Activated CD8-positive, alpha-beta T cell treated with anti-CD3 and anti-CD28 coated beads for 36 hours (primary cell): ENCODE measurements at regions not wholly inside any gene's neighbourhood (a gene's known extent, or its start where the extent isn't known, plus 50 kb on each side); places are given as distances from the start of the nearest gene placed in this dataset.
A peak's percentile ranks its signal among the peaks of the same experiment; 100 is the strongest.

Experiments used
- ATAC-seq: fragments of 200-7000 bp; cut with Tn5 transposase; one replicate; pipeline ENCODE4 v1.10.0; 2021; ENCODE audit warnings: mild to moderate bottlenecking, moderate library complexity
- CTCF ChIA-PET: fragments of 350-600 bp; sonication (Branson Sonifier 250); formaldehyde crosslinking; loops from one replicate; lab custom pipeline; 2021; ENCODE audit warnings: antibody characterized with exemption; lab: Charles Lee
- POLR2A ChIA-PET: fragments of 350-600 bp; sonication (Branson Sonifier 250); formaldehyde crosslinking; loops from one replicate; lab custom pipeline; 2021; ENCODE audit warnings: antibody characterized with exemption; lab: Charles Lee
- DNase-seq: peaks from one replicate; pipeline ENCODE4 v3.0.0-alpha.2; 2020
- H3K27ac Mint-ChIP-seq: one replicate; pipeline ENCODE4 v1.8.0; 2021; ENCODE audit warnings: mild to moderate bottlenecking, mixed read lengths
- H3K27me3 Mint-ChIP-seq: one replicate; pipeline ENCODE4 v1.8.0; 2021; ENCODE audit warnings: mixed read lengths
- H3K36me3 Mint-ChIP-seq: one replicate; pipeline ENCODE4 v1.8.0; 2021; ENCODE audit warnings: low read depth, mixed read lengths
- H3K4me1 Mint-ChIP-seq: one replicate; pipeline ENCODE4 v1.8.0; 2021; ENCODE audit warnings: low read depth, mixed read lengths
- H3K4me3 Mint-ChIP-seq: one replicate; pipeline ENCODE4 v1.8.0; 2021; ENCODE audit warnings: mild to moderate bottlenecking, moderate library complexity, mixed read lengths
- H3K9me3 Mint-ChIP-seq: one replicate; pipeline ENCODE4 v1.8.0; 2021; ENCODE audit warnings: mixed read lengths
- intact Hi-C: fragments of 100-400 bp; cut with micrococcal nuclease; formaldehyde crosslinking; loops from one replicate; pipeline ENCODE4 v1.10.0; 2022
- TF ChIP-seq, protein P1 (sequence below): fragments of 200-600 bp; IDR thresholded peaks from one replicate; pipeline ENCODE4 v1.8.0; 2022; ENCODE audit warnings: antibody characterized with exemption, mild to moderate bottlenecking

GRCh38 chr15:69666441-69666882, 213.8 kb downstream of the RPLP1 start:
- H3K4me1 Mint-ChIP-seq = peaks cover 45% of the 10 kb centered on the region
- no peaks in the 10 kb centered on the region for H3K36me3 Mint-ChIP-seq
- ChIA-PET POLR2A (interaction anchor here (0.9 kb wide), 1 partner anchor 14 kb away, joined by 3 read pairs; no protein-coding TSS in a partner anchor), CTCF (interaction anchor here (0.6 to 1.2 kb wide), 2 partner anchors 14 to 57 kb away, joined by 3 read pairs; no protein-coding TSS in a partner anchor)
- peak overlapping the region; percentile 4 for H3K4me3 Mint-ChIP-seq
- intact Hi-C loops = no loop called here
- ATAC-seq = peak; percentile 66
- peak overlapping the region; percentile 68 for H3K27ac Mint-ChIP-seq
- TF ChIP-seq, protein P1, sequence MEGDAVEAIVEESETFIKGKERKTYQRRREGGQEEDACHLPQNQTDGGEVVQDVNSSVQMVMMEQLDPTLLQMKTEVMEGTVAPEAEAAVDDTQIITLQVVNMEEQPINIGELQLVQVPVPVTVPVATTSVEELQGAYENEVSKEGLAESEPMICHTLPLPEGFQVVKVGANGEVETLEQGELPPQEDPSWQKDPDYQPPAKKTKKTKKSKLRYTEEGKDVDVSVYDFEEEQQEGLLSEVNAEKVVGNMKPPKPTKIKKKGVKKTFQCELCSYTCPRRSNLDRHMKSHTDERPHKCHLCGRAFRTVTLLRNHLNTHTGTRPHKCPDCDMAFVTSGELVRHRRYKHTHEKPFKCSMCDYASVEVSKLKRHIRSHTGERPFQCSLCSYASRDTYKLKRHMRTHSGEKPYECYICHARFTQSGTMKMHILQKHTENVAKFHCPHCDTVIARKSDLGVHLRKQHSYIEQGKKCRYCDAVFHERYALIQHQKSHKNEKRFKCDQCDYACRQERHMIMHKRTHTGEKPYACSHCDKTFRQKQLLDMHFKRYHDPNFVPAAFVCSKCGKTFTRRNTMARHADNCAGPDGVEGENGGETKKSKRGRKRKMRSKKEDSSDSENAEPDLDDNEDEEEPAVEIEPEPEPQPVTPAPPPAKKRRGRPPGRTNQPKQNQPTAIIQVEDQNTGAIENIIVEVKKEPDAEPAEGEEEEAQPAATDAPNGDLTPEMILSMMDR = no peak
- DNase-seq = peak; percentile 82
- no peaks in the 10 kb centered on the region for H3K27me3 Mint-ChIP-seq
- H3K9me3 Mint-ChIP-seq = no peaks in the 10 kb centered on the region

GRCh38 chr15:69666921-69667811, 214.5 kb downstream of the RPLP1 start:
- DNase-seq = peak; percentile 20
- intact Hi-C loops = no loop called here
- peaks cover 45% of the 10 kb centered on the region for H3K4me1 Mint-ChIP-seq
- ChIA-PET CTCF (no interaction called here), POLR2A (interaction anchor here (0.9 kb wide), 1 partner anchor 14 kb away, joined by 3 read pairs; no protein-coding TSS in a partner anchor)
- H3K4me3 Mint-ChIP-seq = no peak overlapping the region
- no peaks in the 10 kb centered on the region for H3K27me3 Mint-ChIP-seq
- no peak overlapping the region for H3K27ac Mint-ChIP-seq
- H3K9me3 Mint-ChIP-seq = no peaks in the 10 kb centered on the region
- TF ChIP-seq, protein P1 = no peak
- ATAC-seq = no peak
- no peaks in the 10 kb centered on the region for H3K36me3 Mint-ChIP-seq

- H3K27ac Mint-ChIP-seq = peak overlapping the region; percentile 44
Observed at GRCh38 chr15:69668039-69668705, 215.6 kb downstream of the RPLP1 start.

DNA sequence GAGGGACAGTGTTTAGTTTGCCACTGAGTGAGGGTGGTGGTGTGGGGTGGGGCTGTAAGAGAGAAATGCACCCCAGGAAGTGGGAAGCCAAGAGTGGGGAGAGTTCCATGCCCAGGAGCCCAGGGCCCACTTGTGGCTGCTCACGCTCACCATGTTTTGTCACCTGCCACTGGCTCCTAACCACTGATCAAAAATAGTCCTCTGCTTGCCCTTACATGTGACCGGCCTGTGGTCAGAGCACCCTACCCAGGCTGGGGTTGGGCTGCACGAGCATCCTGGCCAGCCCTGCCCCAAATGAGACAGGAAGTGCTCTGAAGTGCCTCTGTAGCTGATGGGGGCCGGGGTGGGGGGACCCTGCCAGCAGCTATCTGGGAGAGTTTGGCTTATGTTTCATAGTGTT, 216.3 kb downstream of the RPLP1 start:
- peak overlapping the region; percentile 78 for H3K27ac Mint-ChIP-seq
- POLR2A ChIA-PET = interaction anchor here (0.9 to 1.4 kb wide), 2 partner anchors 11 to 43 kb away, joined by 4 to 5 read pairs; no protein-coding TSS in a partner anchor
- H3K4me1 Mint-ChIP-seq = peaks cover 45% of the 10 kb centered on the region

More at GRCh38 chr15:69668039-69668705, 215.6 kb downstream of the RPLP1 start:
- intact Hi-C loops = no loop called here
- Mint-ChIP-seq H3K27me3 (no peaks in the 10 kb centered on the region), H3K4me1 (peaks cover 45% of the 10 kb centered on the region), H3K4me3 (no peak overlapping the region), H3K9me3 (no peaks in the 10 kb centered on the region), H3K36me3 (no peaks in the 10 kb centered on the region)
- TF ChIP-seq, protein P1 = no peak
- ATAC-seq = no peak
- CTCF ChIA-PET = interaction anchor here (1.1 kb wide), 1 partner anchor 16 kb away, joined by 3 read pairs; no protein-coding TSS in a partner anchor
- POLR2A ChIA-PET = interaction anchor here (1.4 kb wide), 1 partner anchor 44 kb away, joined by 4 read pairs; no protein-coding TSS in a partner anchor
- DNase-seq = no peak

More for the DNA sequence above, 216.3 kb downstream of the RPLP1 start:
- peak; percentile 71 for DNase-seq
- Mint-ChIP-seq H3K27me3 (no peaks in the 10 kb centered on the region), H3K9me3 (no peaks in the 10 kb centered on the region), H3K36me3 (no peaks in the 10 kb centered on the region), H3K4me3 (no peak overlapping the region)
- peak; percentile 63 for ATAC-seq
- CTCF ChIA-PET = interaction anchor here (1.1 kb wide), 1 partner anchor 16 kb away, joined by 3 read pairs; no protein-coding TSS in a partner anchor
- TF ChIP-seq, protein P1 = no peak
- intact Hi-C loops = no loop called here
